Breast epithelium (tissue), 4 donors: ENCODE measurements at regions not wholly inside any gene's neighbourhood (a gene's known extent, or its start where the extent isn't known, plus 50 kb on each side); places are given as distances from the start of the nearest gene placed in this dataset.

Experiments
- DNase-seq, 2 donors: peaks; one replicate each; pipeline ENCODE4 v3.0.0-alpha.2; 2019; ENCODE audit warnings: low spot score in 2 of 2
- H3K27ac ChIP-seq, 2 donors: fragments of 200-600 bp; sonication (generic) in 1 of 2; one replicate each; pipeline ENCODE4 v1.5.1; 2016 to 2019; ENCODE audit warnings: mild to moderate bottlenecking in 1 of 2
- H3K27me3 ChIP-seq, 2 donors: fragments of 200-600 bp; sonication (generic) in 1 of 2; one replicate each; pipeline versions ENCODE4 v1.5.1 to v1.6.0; 2017 to 2019; ENCODE audit warnings: control low read depth in 1 of 2, mild to moderate bottlenecking in 1 of 2
- H3K36me3 ChIP-seq: fragments of 200-600 bp; one replicate; pipeline ENCODE4 v1.5.1; 2019
- H3K4me1 ChIP-seq, 2 donors: fragments of 200-600 bp; sonication (generic); one replicate each; pipeline ENCODE4 v1.5.1; 2016 to 2019; ENCODE audit warnings: control low read depth in 1 of 2
- H3K4me3 ChIP-seq, 3 donors: fragments of 200-600 bp; sonication (generic); 1 replicate in 2 of 3; 2 replicates in 1 of 3; pipeline ENCODE4 v1.5.1; 2016 to 2019; ENCODE audit warnings: mild to moderate bottlenecking in 3 of 3, moderate library complexity in 2 of 3
- H3K9me3 ChIP-seq, 2 donors: fragments of 200-600 bp; sonication (generic) in 1 of 2; one replicate each; pipeline ENCODE4 v1.5.1; 2016 to 2019; ENCODE audit warnings: control low read depth in 1 of 2
- POLR2A ChIP-seq: fragments of 450-650 bp; IDR thresholded peaks from one replicate; pipeline ENCODE4 v1.6.1; 2016; ENCODE audit warnings: antibody characterized with exemption, mild to moderate bottlenecking, moderate library complexity
- POLR2AphosphoS5 ChIP-seq, 3 donors: sonication (generic); formaldehyde crosslinking; IDR thresholded peaks; one replicate each; pipeline ENCODE4 v1.6.1; 2017; ENCODE audit warnings: antibody characterized with exemption in 3 of 3
- intact Hi-C: fragments of 100-400 bp; cut with DNase I; formaldehyde crosslinking; loops from one replicate; pipeline ENCODE4 v1.15.1; 2023; ENCODE audit warnings: low total_unique reads
- TF ChIP-seq, protein P1 (sequence below), 3 donors: fragments of 450-650 bp; IDR thresholded peaks; one replicate each; pipeline ENCODE4 v1.5.1; 2016 to 2017; ENCODE audit warnings: antibody characterized with exemption in 3 of 3, mild to moderate bottlenecking in 3 of 3, moderate library complexity in 3 of 3

- intact Hi-C loops, result no loop called here
- Histone ChIP-seq H3K27me3 (no peaks in the 10 kb centered on the region), H3K9me3 (no peaks in the 10 kb centered on the region), H3K27ac (no peak overlapping the region), H3K4me3 (no peak overlapping the region), H3K36me3 (no peaks in the 10 kb centered on the region), H3K4me1 (no peaks in the 10 kb centered on the region)
- DNase-seq, result no peak
- no peak for TF ChIP-seq POLR2AphosphoS5 (IDR thresholded peaks at IDR 0.05)
- TF ChIP-seq, protein P1, sequence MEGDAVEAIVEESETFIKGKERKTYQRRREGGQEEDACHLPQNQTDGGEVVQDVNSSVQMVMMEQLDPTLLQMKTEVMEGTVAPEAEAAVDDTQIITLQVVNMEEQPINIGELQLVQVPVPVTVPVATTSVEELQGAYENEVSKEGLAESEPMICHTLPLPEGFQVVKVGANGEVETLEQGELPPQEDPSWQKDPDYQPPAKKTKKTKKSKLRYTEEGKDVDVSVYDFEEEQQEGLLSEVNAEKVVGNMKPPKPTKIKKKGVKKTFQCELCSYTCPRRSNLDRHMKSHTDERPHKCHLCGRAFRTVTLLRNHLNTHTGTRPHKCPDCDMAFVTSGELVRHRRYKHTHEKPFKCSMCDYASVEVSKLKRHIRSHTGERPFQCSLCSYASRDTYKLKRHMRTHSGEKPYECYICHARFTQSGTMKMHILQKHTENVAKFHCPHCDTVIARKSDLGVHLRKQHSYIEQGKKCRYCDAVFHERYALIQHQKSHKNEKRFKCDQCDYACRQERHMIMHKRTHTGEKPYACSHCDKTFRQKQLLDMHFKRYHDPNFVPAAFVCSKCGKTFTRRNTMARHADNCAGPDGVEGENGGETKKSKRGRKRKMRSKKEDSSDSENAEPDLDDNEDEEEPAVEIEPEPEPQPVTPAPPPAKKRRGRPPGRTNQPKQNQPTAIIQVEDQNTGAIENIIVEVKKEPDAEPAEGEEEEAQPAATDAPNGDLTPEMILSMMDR (IDR thresholded peaks at IDR 0.05), result no peak
- no peak for TF ChIP-seq POLR2A
These were observed 280.7 kb upstream of the PLXNA2 start for GRCh38 chr1:208524925-208525324.

DNA sequence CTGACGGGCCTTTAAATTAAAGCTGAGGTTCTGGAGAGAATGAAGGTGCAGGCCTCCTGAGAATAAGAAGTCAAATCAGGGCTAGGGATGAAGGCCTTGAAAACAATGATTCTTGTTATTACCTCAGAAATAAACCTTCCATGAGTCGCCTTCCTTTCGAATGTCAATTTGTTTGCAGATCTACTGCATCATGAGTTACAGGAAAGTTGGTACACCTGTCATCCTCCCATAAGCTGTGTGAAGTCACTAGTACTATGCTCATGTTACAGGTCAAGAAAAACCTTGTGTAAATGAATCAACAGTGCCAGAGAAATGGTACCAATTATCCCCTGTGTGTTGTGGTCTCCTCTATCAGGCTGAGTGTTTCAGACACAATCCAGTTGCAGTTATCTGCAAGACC is 281.2 kb upstream of the PLXNA2 start:
- H3K4me3 ChIP-seq, result no peak overlapping the region
- H3K36me3 ChIP-seq, result no peaks in the 10 kb centered on the region
- H3K27me3 ChIP-seq, result no peaks in the 10 kb centered on the region
- no peak overlapping the region for H3K27ac ChIP-seq
- H3K4me1 ChIP-seq, result no peaks in the 10 kb centered on the region
- TF ChIP-seq, protein P1 (IDR thresholded peaks at IDR 0.05), result no peak
- no peak for TF ChIP-seq POLR2AphosphoS5 (IDR thresholded peaks at IDR 0.05)
- no peak for TF ChIP-seq POLR2A
- DNase-seq, result no peak
- H3K9me3 ChIP-seq, result no peaks in the 10 kb centered on the region
- intact Hi-C loops, result no loop called here

DNA sequence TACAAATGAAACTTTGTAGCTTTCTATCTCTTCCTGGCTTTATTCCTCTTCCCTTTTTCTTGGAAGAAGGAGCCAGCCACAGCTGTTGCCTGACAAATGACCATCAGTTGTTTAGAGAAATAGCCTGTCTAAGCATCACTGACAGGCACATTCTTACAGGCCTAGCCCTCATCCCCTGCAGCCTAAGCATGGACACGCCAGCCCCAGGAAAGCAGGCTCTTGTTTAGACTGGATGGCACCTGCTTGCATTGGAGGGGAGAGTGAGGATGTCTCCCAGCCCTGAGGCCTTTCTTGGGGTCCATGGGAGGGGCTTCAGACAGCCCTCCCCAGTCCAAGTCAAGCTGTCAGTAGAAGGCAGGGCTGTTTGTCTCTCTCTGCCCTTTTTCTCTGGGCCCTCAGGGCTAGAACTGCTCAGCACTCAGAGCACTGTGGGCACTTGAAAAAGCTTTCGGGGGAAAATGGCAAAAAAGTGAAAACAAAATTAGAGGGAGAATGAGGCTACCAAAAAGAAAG is 282.5 kb upstream of the PLXNA2 start:
- intact Hi-C loops, result no loop called here
- Histone ChIP-seq H3K4me1 (no peaks in the 10 kb centered on the region), H3K9me3 (no peaks in the 10 kb centered on the region), H3K4me3 (no peak overlapping the region), H3K27me3 (no peaks in the 10 kb centered on the region), H3K36me3 (no peaks in the 10 kb centered on the region), H3K27ac (no peak overlapping the region)
- no peak for TF ChIP-seq POLR2AphosphoS5 (IDR thresholded peaks at IDR 0.05)
- TF ChIP-seq, protein P1 (IDR thresholded peaks at IDR 0.05), result no peak
- no peak for TF ChIP-seq POLR2A
- no peak for DNase-seq

DNA sequence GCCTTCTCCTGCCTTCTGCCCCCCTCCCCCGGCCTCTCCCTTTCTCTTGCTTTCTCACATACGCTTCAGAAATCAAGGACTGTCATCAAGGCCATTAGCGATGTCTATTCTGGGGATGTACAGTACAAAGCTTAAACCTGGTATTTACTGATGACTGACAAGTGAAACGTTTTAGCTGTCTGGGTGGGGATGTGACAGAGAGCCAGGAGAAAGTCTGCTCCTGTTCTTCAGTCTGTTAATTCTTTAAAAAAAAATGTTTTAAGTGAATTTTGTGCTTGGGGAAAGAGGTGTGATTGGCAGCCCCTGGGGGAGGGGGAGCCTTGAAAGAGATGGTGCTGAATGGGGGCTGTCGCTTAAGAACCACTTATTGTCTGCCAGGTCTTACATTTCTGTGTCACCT is 283.0 kb upstream of the PLXNA2 start:
- H3K27me3 ChIP-seq, result no peaks in the 10 kb centered on the region
- intact Hi-C loops, result no loop called here
- DNase-seq, result no peak
- no peaks in the 10 kb centered on the region for H3K9me3 ChIP-seq
- TF ChIP-seq, protein P1 (IDR thresholded peaks at IDR 0.05), result no peak
- TF ChIP-seq POLR2AphosphoS5 (IDR thresholded peaks at IDR 0.05) (no peak), POLR2A (no peak)
- no peaks in the 10 kb centered on the region for H3K36me3 ChIP-seq
- no peaks in the 10 kb centered on the region for H3K4me1 ChIP-seq
- no peak overlapping the region for H3K4me3 ChIP-seq
- no peak overlapping the region for H3K27ac ChIP-seq

- Histone ChIP-seq H3K9me3 (no peaks in the 10 kb centered on the region), H3K27me3 (no peaks in the 10 kb centered on the region), H3K27ac (no peak overlapping the region), H3K4me1 (no peaks in the 10 kb centered on the region), H3K36me3 (no peaks in the 10 kb centered on the region), H3K4me3 (no peak overlapping the region)
- DNase-seq, result no peak
- intact Hi-C loops, result no loop called here
- TF ChIP-seq, protein P1 (IDR thresholded peaks at IDR 0.05), result no peak
- TF ChIP-seq POLR2AphosphoS5 (IDR thresholded peaks at IDR 0.05) (no peak), POLR2A (no peak)
These were observed 284.5 kb upstream of the PLXNA2 start for GRCh38 chr1:208528578-208529240.
